ENCODE measurements at regions not wholly inside any gene's neighbourhood (a gene's known extent, or its start where the extent isn't known, plus 50 kb on each side); places are given as distances from the start of the nearest gene placed in this dataset.

GRCh38 chr4:81971637-81972381 lies 402.0 kb downstream of the HNRNPD start:
- TF ChIP-seq FOXK2 (IDR thresholded peaks at IDR 0.05), result no peak
- TF ChIP-seq BHLHE40 (IDR thresholded peaks at IDR 0.05; ENCODE audit: borderline replicate concordance), result no peak
- TF ChIP-seq SP1 (IDR thresholded peaks at IDR 0.05), result no peak
- no peak for TF ChIP-seq TARDBP (IDR thresholded peaks at IDR 0.05)
- TF ChIP-seq ZNF384 (IDR thresholded peaks at IDR 0.05), result no peak
- TF ChIP-seq FOXM1 (IDR thresholded peaks at IDR 0.05; ENCODE audit: borderline replicate concordance), result no peak

All from HEK293T (cell line).